ENCODE measurements at regions not wholly inside any gene's neighbourhood (a gene's known extent, or its start where the extent isn't known, plus 50 kb on each side); places are given as distances from the start of the nearest gene placed in this dataset.

DNA sequence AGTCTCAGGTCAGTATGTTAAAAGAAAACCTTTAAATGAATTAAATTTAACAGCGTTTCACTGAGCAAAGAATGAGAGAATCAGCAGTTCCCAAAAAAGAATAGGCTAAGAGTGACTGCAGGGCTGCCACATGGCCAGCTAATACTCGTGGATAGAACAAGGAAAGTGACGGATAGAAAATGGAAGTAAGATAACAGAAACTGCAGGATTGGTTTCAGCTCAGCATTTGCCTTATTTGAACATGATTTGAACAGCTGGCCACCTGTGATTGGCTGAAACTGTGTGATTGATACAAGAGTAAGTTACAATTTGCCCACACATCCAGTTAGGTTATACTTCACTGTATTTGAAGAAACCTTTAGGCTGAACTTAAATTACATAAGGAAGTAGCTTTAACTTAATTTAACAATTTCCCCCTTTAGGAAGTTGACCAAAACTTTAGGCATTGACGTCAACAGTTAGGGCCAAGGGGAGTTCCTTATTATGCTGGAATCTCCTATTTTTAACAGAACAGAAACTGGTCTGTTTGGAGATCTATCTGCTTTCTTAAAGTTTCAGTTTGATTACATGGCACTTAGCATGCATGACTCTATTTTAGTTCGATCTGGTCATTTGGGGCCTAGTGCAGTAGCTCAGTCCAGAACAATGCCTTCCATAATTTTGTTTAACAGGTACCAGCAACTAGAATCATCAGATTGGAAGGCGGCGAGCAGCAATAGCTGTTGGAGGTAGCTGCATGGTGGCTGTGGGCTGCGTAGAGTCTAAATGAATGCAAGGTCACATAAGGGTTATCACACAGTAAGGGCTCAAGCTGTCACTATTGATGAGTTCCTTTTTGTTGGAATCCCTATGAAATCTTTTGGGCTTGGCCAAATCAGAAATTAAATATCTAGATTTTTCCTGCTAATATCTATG, 143.4 kb downstream of the TRIM43 start:
- no peak overlapping the region for H2AFZ ChIP-seq (ENCODE audit: low read depth, low read length)
- H3K9ac ChIP-seq (replicated peaks; ENCODE audit: extremely low read depth, insufficient read depth, low read length) = no peak overlapping the region
- ChIA-PET POLR2A (no interaction called here), CTCF (interaction anchor here (1.4 kb wide), 1 partner anchor 346 kb away, joined by 6 read pairs; no protein-coding TSS in a partner anchor)
- no peak for FAIRE-seq
- no peak overlapping the region for H3K4me3 ChIP-seq (replicated peaks in 1 of 3; ENCODE audit: insufficient read depth in 1 of 3, low read depth in 1 of 3, low read length in 3 of 3)
- no peaks in the 10 kb centered on the region for H3K9me3 ChIP-seq (replicated peaks; ENCODE audit: control insufficient read depth, insufficient read depth, low read length)
- H3K79me2 ChIP-seq (ENCODE audit: control insufficient read depth, insufficient read depth, low read length) = no peaks in the 10 kb centered on the region
- intact Hi-C loops (cut with micrococcal nuclease) = no loop called here
- TF ChIP-seq, protein P1, sequence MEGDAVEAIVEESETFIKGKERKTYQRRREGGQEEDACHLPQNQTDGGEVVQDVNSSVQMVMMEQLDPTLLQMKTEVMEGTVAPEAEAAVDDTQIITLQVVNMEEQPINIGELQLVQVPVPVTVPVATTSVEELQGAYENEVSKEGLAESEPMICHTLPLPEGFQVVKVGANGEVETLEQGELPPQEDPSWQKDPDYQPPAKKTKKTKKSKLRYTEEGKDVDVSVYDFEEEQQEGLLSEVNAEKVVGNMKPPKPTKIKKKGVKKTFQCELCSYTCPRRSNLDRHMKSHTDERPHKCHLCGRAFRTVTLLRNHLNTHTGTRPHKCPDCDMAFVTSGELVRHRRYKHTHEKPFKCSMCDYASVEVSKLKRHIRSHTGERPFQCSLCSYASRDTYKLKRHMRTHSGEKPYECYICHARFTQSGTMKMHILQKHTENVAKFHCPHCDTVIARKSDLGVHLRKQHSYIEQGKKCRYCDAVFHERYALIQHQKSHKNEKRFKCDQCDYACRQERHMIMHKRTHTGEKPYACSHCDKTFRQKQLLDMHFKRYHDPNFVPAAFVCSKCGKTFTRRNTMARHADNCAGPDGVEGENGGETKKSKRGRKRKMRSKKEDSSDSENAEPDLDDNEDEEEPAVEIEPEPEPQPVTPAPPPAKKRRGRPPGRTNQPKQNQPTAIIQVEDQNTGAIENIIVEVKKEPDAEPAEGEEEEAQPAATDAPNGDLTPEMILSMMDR (IDR thresholded peaks at IDR 0.05; ENCODE audit: extremely low read depth in 1 of 2, insufficient read depth in 1 of 2, low read depth in 1 of 2, low read length in 2 of 2) = no peak
- TF ChIP-seq, protein P2, sequence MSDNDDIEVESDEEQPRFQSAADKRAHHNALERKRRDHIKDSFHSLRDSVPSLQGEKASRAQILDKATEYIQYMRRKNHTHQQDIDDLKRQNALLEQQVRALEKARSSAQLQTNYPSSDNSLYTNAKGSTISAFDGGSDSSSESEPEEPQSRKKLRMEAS (IDR thresholded peaks at IDR 0.05; ENCODE audit: insufficient read depth, insufficient read length) = no peak
- H3K4me2 ChIP-seq (ENCODE audit: insufficient read depth, low read length) = no peak overlapping the region
- DNase-seq (ENCODE audit: low read depth, low spot score) = no peak
- no peak overlapping the region for H3K27ac ChIP-seq (ENCODE audit: insufficient read depth, low read depth, low read length)
- no peaks in the 10 kb centered on the region for H3K4me1 ChIP-seq (ENCODE audit: control insufficient read depth, extremely low read depth, insufficient read depth, low read length)
- BruUV-seq (replicated peaks) = no TSS peak
- no peaks in the 10 kb centered on the region for H3K36me3 ChIP-seq (ENCODE audit: control insufficient read depth in 2 of 2, extremely low read depth in 1 of 2, insufficient read depth in 2 of 2, low read length in 2 of 2)
- dilution Hi-C loops (cut with MboI; ENCODE audit: extremely low pct_ligation_motif_present, low sequenced_read_pairs) = no loop called here
- peaks cover 4% of the 10 kb centered on the region in 2 experiments for H3K27me3 ChIP-seq (ENCODE audit: control insufficient read depth in 2 of 2, insufficient read depth in 2 of 2, low read length in 2 of 2)
- H4K20me1 ChIP-seq (replicated peaks; ENCODE audit: control insufficient read depth, extremely low read depth, insufficient read depth, low read length) = no peaks in the 10 kb centered on the region
- H3K9me1 ChIP-seq (replicated peaks; ENCODE audit: control insufficient read depth, extremely low read depth, insufficient read depth, low read length) = no peaks in the 10 kb centered on the region

DNA sequence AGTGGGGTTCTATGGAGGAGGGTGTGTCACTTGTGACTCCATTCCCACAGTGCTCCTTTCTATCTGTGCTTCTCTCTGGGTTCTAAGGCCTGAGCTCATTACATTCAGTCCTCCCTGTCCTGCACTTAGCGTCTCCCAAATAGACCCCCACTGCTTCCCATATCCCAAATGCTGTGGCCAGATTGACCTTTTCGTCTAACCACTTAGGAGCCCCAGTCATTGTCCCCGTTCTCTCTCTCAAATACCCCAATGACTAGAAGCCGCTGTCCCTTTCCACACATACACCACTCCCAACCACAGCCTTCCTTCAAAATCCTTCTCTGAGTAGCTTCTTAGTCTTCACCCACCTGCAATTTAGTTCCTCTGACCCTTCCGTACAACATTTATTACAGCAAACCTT, 146.5 kb downstream of the TRIM43 start:
- Histone ChIP-seq H3K4me1 (ENCODE audit: control insufficient read depth, extremely low read depth, insufficient read depth, low read length) (no peaks in the 10 kb centered on the region), H3K9ac (replicated peaks; ENCODE audit: extremely low read depth, insufficient read depth, low read length) (no peak overlapping the region), H3K27me3 (ENCODE audit: control insufficient read depth in 2 of 2, insufficient read depth in 2 of 2, low read length in 2 of 2) (peaks cover 4 to 9% of the 10 kb centered on the region in 2 experiments), H3K79me2 (ENCODE audit: control insufficient read depth, insufficient read depth, low read length) (no peaks in the 10 kb centered on the region), H3K4me2 (ENCODE audit: insufficient read depth, low read length) (no peak overlapping the region), H3K4me3 (replicated peaks in 1 of 3; ENCODE audit: insufficient read depth in 1 of 3, low read depth in 1 of 3, low read length in 3 of 3) (no peak overlapping the region), H3K27ac (ENCODE audit: insufficient read depth, low read depth, low read length) (no peak overlapping the region), H4K20me1 (replicated peaks; ENCODE audit: control insufficient read depth, extremely low read depth, insufficient read depth, low read length) (no peaks in the 10 kb centered on the region), H3K9me1 (replicated peaks; ENCODE audit: control insufficient read depth, extremely low read depth, insufficient read depth, low read length) (no peaks in the 10 kb centered on the region), H3K9me3 (replicated peaks; ENCODE audit: control insufficient read depth, insufficient read depth, low read length) (no peaks in the 10 kb centered on the region), H2AFZ (ENCODE audit: low read depth, low read length) (no peak overlapping the region), H3K36me3 (ENCODE audit: control insufficient read depth in 2 of 2, extremely low read depth in 1 of 2, insufficient read depth in 2 of 2, low read length in 2 of 2) (no peaks in the 10 kb centered on the region)
- CTCF ChIA-PET = no interaction called here
- no TSS peak for BruUV-seq (replicated peaks)
- intact Hi-C loops (cut with micrococcal nuclease) = no loop called here
- FAIRE-seq = no peak
- POLR2A ChIA-PET = no interaction called here
- no peak for DNase-seq (ENCODE audit: low read depth, low spot score)
- dilution Hi-C loops (cut with MboI; ENCODE audit: extremely low pct_ligation_motif_present, low sequenced_read_pairs) = no loop called here
- TF ChIP-seq EZH2 (IDR thresholded peaks at IDR 0.05; ENCODE audit: borderline replicate concordance, low read depth, low read length, severe bottlenecking) (no peak), MYC (IDR thresholded peaks at IDR 0.05; ENCODE audit: low read depth, low read length) (no peak), FOS (IDR thresholded peaks at IDR 0.05; ENCODE audit: borderline replicate concordance, insufficient read depth, low read length) (no peak), JUN (IDR thresholded peaks at IDR 0.05; ENCODE audit: borderline replicate concordance, insufficient read depth, insufficient read length, low read depth) (no peak), POLR2AphosphoS5 (IDR thresholded peaks at IDR 0.05; ENCODE audit: insufficient read depth, low read depth, low read length) (no peak), GATA2 (IDR thresholded peaks at IDR 0.05; ENCODE audit: insufficient read depth, insufficient read length, low read depth, low read length) (no peak), POLR2A (IDR thresholded peaks at IDR 0.05; ENCODE audit: low read depth, low read length) (no peak)
- TF ChIP-seq, protein P2 (IDR thresholded peaks at IDR 0.05; ENCODE audit: insufficient read depth, insufficient read length) = no peak
- TF ChIP-seq, protein P1 (IDR thresholded peaks at IDR 0.05; ENCODE audit: extremely low read depth in 1 of 2, insufficient read depth in 1 of 2, low read depth in 1 of 2, low read length in 2 of 2) = no peak

Data from endothelial cell of umbilical vein (primary cell).